A673 (cell line): ENCODE measurements at regions not wholly inside any gene's neighbourhood (a gene's known extent, or its start where the extent isn't known, plus 50 kb on each side); places are given as distances from the start of the nearest gene placed in this dataset.

Experiments
- CTCF ChIP-seq: fragments of 300-800, 200-600 bp; sonication (generic); conservative IDR thresholded peaks from 2 replicates; pipeline ENCODE4 v1.5.1; 2017; ENCODE audit warnings: low read depth, mild to moderate bottlenecking, antibody characterized with exemption, low read length, moderate library complexity, mixed read lengths
- EZH2 ChIP-seq: fragments of 200-600 bp; sonication (generic); IDR thresholded peaks from 2 replicates; pipeline ENCODE4 v1.6.1; 2017; ENCODE audit warnings: borderline replicate concordance, low read depth, mild to moderate bottlenecking, mixed read lengths, antibody characterized with exemption, low read length; ENCODE audit not compliant: poor library complexity, severe bottlenecking

- TF ChIP-seq CTCF: no peak
- no peak for TF ChIP-seq EZH2
These were observed 53.7 kb upstream of the SLCO4A1 start for GRCh38 chr20:62588458-62589149.
